ENCODE measurements at regions not wholly inside any gene's neighbourhood (a gene's known extent, or its start where the extent isn't known, plus 50 kb on each side); places are given as distances from the start of the nearest gene placed in this dataset.

DNA sequence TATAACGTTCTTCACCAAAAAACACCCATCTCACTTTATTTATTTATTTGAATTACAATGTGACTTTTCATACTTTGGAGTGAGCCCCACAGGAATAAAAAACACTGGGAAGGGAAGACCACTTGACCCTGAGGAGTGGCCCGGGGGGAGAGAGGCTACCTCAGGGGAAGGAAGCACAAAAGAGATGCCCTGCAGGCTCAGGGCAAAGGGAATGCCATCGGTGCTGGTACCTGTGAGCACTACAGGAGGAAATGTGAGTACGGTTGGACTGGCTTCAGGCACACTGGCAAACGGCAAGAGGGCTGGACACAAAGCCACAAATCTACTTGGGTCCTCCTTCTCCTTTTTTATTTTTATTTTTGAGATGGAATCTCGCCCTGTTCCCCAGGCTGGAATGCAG is 363.9 kb upstream of the KLF4 start:
- no peak overlapping the region for H3T11ph ChIP-seq (ENCODE audit: low read length)
- H3K79me1 ChIP-seq (ENCODE audit: insufficient read depth, low read depth, low read length, poor library complexity, severe bottlenecking), result no peaks in the 10 kb centered on the region
- Mint-ChIP-seq H3K36me3 (ENCODE audit: insufficient read depth in 1 of 3, low read depth in 3 of 3) (peaks cover 2 to 5% (median 5%) of the 10 kb centered on the region in 3 experiments; a peak in 4 of 7 replicates), H3K4me1 (peaks cover 9 to 13% of the 10 kb centered on the region in 2 experiments), H3K9me3 (peaks cover 5 to 17% of the 10 kb centered on the region in 2 experiments; a peak in 4 of 5 replicates), H3K4me3 (no peak overlapping the region), H3K27me3 (ENCODE audit: low read depth) (no peaks in the 10 kb centered on the region), H3K27ac (no peak overlapping the region)
- no peaks in the 10 kb centered on the region for H3K23me2 ChIP-seq (ENCODE audit: insufficient read length, low read depth, low read length, poor library complexity, severe bottlenecking)
- H2BK12ac ChIP-seq (ENCODE audit: insufficient read length, low read depth, low read length), result no peak overlapping the region
- no peak overlapping the region for H4K91ac ChIP-seq (ENCODE audit: insufficient read length, low read depth, low read length)
- no peaks in the 10 kb centered on the region for H3K9me3 ChIP-seq (ENCODE audit: control insufficient read depth, low read depth, low read length)
- WGBS (ENCODE audit: extremely low coverage, insufficient read length, low lambda C conversion rate), result 100% methylated on average over 1 of the region's 6 CpGs
- no peak overlapping the region for H4K8ac ChIP-seq (replicated peaks; ENCODE audit: insufficient read length, low read depth, low read length)
- H3K4me2 ChIP-seq (ENCODE audit: insufficient read depth, insufficient read length, low read length), result no peak overlapping the region
- no peak overlapping the region for H2AK5ac ChIP-seq (ENCODE audit: insufficient read length, low read length)
- no peak overlapping the region for H2BK20ac ChIP-seq (ENCODE audit: low read depth, low read length, poor library complexity, severe bottlenecking)
- H3K79me2 ChIP-seq (ENCODE audit: insufficient read depth, low read length), result no peaks in the 10 kb centered on the region
- no peak for TF ChIP-seq CTCF (conservative IDR thresholded peaks at IDR 0.05)
- no peak overlapping the region for H3K14ac ChIP-seq (ENCODE audit: insufficient read depth, low read length)
- no peaks in the 10 kb centered on the region for H3K4me1 ChIP-seq (ENCODE audit: insufficient read depth, low read length)
- no peak overlapping the region for H3K23ac ChIP-seq (ENCODE audit: insufficient read length, low read depth, low read length)
- no peak overlapping the region for H3K9ac ChIP-seq (ENCODE audit: extremely low read depth, insufficient read length, low read length)
- H2BK15ac ChIP-seq (ENCODE audit: low read depth, low read length), result no peak overlapping the region
- no peak overlapping the region for H3K18ac ChIP-seq (ENCODE audit: insufficient read length, low read depth, low read length)
- H2BK5ac ChIP-seq (ENCODE audit: insufficient read length, low read length), result no peak overlapping the region
- no peak overlapping the region for H2AFZ ChIP-seq (ENCODE audit: low read length)
- no peak overlapping the region for H3K56ac ChIP-seq (ENCODE audit: insufficient read length, low read depth, low read length)
- H2BK120ac ChIP-seq (ENCODE audit: low read depth, low read length, poor library complexity, severe bottlenecking), result no peak overlapping the region
- H4K20me1 ChIP-seq (ENCODE audit: control insufficient read depth, insufficient read depth, insufficient read length), result no peaks in the 10 kb centered on the region
- no peaks in the 10 kb centered on the region for H3K27me3 ChIP-seq (ENCODE audit: insufficient read depth, low read length)
- H3K4ac ChIP-seq (ENCODE audit: low read depth, low read length), result no peak overlapping the region
- no peak overlapping the region for H3K27ac ChIP-seq (ENCODE audit: insufficient read length, low read depth, low read length)
- DNase-seq, result no peak
- H4K5ac ChIP-seq (ENCODE audit: insufficient read length, low read depth, low read length), result no peak overlapping the region
